Stimulated activated naive CD4-positive, alpha-beta T cell (primary cell): ENCODE measurements at regions not wholly inside any gene's neighbourhood (a gene's known extent, or its start where the extent isn't known, plus 50 kb on each side); places are given as distances from the start of the nearest gene placed in this dataset.
A peak's percentile ranks its signal among the peaks of the same experiment; 100 is the strongest.
"Not testable (repeated sequence)": the region's sequence is repeated elsewhere in the genome, so short reads cannot be mapped to it uniquely, and the experiment has no call there.

ENCODE experiments used
- DNase-seq, 6 experiments: peaks; one replicate each; lab custom pipeline; 2025; lab: John Stamatoyannopoulos, UW

DNA sequence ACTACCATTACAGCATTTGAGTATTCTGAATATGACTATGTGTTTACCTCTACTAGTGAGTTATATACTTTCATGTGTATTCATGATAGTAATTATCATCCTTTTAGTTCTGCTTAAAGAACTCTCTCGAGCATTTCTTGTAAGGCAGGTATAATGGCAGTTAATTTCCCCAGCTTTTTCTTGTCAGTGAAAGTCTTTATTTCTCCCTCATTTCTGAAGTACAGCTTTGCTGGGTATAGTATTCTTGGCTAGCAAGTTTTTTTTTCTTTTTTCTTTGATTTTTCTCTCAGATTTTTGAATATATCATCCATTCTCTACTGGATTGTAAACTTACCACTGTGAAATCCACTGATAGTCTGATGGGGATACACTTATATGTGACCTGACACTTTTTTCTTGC, 165.9 kb upstream of the ARHGAP5 start:
- DNase-seq = no peak

GRCh38 chr14:31913370-31913769, 163.7 kb upstream of the ARHGAP5 start:
- DNase-seq = no peak

GRCh38 chr14:31918289-31918688, 158.8 kb upstream of the ARHGAP5 start:
- DNase-seq = not testable (repeated sequence)

- DNase-seq = no peak
Observed at GRCh38 chr14:31920001-31920400, 157.1 kb upstream of the ARHGAP5 start.

DNA sequence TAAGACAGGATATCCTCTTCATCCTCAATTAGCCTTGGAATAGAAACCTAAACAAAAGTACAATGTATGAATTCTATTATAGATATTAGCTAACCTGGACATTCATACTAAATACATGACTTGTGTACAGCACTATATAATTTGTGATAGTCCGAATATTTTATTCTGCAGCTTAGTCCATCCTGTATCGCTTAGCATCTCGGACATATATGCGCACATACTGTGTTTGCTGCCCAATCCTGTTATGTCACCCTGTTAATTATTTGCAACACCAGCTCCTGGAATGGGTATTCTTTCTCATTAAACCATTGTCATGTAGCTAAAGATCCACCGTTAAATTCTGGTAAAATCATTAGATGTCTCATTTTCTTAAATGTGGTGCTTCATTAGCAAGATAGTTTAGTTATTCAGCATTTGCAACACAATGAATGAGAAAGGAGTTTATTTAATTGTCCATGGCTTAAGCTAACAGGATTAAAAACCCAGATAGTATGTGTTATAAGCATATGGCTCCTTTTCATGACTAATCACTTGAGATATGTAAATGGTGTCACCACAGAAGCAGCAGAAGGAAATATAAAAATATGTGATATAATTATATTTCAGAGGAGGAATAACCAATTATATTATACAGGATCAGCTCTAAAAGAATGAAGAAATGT, 156.0 kb upstream of the ARHGAP5 start:
- DNase-seq = no peak

- DNase-seq = no peak
Observed at GRCh38 chr14:31921721-31922120, 155.4 kb upstream of the ARHGAP5 start.

DNA sequence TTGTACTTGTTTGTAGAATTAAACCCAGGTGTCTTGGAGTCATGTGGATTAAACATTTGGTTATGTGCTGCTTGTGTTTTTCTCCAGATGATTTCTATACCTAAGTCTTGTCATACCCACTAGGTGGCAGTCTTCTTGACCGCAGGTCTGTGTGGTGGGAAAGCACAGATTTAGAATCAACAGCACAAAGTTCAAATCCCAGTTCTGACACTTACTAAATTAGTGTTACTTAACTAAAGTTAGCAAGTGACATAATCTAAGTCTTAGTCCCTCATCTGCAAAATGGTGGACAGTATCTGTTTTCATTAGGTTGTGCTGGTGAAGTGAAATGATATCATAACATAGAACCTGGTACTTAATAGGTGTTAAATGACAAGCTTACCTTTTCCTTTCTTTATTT, 151.0 kb upstream of the ARHGAP5 start:
- DNase-seq = peak in 4 of 6 experiments; percentile 1 to 54 (median 34)

DNA sequence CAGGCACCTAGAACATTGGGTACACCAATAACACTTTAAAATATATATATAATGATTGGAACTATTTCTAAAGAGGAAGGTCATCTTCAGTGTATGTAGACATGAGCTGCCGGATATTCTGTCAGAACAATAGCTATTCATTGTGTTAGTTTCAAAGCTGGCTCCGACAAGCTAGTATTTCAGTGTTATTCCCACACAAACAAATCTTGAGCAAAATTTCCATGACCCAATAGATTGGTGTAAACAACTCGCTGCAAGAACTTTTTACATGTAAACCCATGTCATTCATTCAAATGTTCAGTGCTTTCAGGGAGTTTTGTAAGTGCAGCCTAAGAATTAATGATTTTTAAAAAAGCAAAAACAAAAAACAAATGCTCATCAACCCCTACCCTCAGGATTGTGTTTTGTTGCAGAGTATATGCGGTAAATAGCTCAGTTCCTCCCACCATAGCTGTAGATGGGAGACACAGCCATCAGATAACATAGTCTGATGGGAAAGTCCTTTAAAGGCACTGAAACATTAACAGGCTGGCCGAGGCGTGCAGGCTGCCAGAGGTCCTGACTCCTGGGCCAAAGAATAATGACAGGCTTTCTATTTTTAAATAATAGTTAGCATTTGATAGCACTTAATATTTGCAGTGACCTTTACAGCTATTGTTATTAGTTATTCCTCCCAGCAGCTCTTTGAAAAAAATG, 150.3 kb upstream of the ARHGAP5 start:
- DNase-seq = no peak

DNA sequence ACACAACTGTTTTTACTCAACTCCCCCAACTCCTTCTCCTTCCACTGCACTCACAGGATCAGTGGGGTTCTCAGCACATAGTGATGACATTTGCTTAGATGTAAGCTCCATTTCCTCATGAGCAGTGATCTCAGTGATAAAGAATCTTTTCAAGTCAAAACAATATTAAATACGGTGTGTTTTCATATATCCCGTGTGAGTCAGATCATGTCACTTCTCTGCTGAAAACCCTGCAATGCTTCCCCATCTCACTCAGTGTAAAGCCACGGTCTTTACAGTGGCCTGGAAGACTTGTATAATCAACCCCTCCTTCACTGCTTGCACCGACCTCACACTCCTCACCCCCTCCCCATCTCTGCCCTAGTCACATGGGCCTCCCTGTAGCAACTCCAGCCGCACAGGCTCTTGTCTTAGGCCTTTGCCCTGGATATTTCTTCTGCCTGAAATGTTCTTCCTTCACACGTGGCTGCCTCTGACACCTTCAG, 149.7 kb upstream of the ARHGAP5 start:
- DNase-seq = peak in 2 of 6 experiments; percentile 2 to 10

GRCh38 chr14:31930070-31930469, 147.0 kb upstream of the ARHGAP5 start:
- DNase-seq = no peak

DNA sequence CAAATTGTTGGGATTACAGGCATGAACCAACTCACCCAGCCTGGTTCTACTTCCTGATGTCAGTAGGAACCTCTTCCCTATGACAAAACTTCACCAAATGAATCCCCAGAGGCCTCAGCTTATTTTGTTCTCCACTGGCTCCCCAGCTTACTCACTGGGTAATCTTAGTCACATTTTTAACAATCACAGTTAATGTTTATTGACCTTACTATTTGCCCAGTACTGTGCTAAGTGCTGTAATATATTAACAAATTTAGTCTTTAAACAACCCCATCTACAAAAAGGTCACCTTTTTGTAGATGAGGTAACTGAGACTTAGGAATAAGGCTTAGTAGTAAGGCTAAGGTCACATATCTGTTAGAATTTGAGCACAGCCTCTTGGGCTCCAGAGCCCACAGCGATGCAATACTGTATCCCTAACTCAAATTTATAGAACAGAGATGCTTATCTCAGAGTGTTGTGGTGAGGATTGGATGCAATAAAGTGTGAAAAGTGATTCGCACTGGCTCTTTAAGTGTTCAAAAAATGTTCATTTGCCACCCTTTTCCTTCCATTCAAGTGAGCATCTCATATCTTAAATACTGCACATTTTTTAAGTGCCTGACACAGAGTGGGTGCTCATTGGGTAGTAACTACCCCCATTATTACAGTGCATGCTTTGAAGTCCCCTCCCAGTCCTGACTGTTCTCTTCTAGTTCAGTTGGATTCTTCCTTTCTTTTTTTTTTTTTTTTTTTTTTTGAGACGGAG, 146.4 kb upstream of the ARHGAP5 start:
- no peak for DNase-seq

- no peak for DNase-seq
Observed at GRCh38 chr14:31932675-31933074, 144.4 kb upstream of the ARHGAP5 start.

GRCh38 chr14:31933716-31934115, 143.4 kb upstream of the ARHGAP5 start:
- DNase-seq = no peak

DNA sequence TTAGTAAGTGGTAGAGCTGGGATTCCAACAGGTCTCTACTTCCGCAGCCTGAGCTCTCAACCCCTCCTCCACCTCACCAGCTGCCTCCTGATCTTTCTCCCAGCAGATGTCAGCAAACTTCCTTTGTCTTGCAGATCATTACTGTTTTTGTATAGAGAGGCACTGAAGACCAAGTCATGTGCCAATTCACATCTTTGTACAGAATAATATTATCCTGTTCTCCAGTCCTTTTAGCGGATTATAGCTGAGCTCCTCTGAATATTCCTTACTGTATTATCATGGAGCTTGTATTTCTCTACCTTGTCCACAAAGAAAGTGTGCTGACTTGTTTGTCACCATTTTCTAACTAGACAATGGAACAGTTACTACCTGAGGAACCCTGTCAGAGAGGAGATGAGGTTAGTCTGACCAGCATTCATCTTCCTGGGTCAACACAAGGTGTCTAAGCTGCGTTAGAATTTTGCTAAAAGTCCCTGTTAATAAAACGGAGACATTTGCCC, 142.3 kb upstream of the ARHGAP5 start:
- peak in 4 of 6 experiments; percentile 5 to 46 (median 24) for DNase-seq

- DNase-seq = no peak
Observed at GRCh38 chr14:31935391-31935790, 141.7 kb upstream of the ARHGAP5 start.

DNA sequence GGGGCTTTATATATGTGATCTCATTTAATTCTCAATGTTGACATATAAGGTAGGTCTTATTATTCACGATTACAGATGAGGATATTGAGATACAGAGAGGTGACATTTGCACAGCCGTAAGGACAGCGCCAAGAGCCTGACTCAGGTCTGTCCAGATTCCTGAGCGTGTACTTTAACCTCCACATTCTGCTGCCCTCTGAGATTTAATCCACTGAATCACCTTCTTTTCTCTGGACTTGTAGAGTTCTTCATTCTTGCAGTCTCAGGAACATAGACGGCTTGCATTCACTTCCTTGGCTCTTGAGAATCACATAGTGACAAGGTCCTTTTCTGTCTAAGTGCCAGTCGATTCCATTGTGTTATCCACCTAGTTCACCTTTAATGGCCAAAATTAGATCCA, 141.0 kb upstream of the ARHGAP5 start:
- no peak for DNase-seq

DNA sequence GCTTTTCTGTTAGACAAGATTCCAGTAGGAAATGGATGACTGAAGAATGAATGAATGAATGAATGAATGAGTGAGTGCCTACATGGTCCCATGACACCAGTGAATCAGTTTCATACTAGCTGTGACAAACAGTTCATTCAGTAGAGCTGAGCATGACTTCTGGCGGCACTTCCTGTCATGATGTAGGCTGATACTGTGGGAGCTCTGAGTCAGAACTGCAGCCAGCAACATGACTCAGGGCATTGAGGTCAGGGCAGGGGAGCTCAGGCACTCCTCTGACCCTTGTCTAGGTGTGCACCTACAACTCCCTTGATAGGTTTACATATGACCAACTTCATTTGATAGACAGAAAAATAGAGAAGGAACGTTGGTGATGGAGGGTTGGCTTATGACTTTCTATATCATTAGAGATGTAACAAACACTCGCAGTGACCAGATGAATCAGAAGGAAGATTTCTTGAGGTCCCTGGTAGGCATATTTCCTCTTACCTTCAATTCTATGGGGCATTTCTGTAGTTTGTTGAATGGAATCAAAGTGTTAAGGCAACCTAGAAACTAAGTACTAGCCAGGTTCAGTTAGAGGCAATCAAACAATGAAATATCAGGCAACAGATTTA, 139.3 kb upstream of the ARHGAP5 start:
- peak in 2 of 6 experiments; percentile 2 to 4 for DNase-seq

DNA sequence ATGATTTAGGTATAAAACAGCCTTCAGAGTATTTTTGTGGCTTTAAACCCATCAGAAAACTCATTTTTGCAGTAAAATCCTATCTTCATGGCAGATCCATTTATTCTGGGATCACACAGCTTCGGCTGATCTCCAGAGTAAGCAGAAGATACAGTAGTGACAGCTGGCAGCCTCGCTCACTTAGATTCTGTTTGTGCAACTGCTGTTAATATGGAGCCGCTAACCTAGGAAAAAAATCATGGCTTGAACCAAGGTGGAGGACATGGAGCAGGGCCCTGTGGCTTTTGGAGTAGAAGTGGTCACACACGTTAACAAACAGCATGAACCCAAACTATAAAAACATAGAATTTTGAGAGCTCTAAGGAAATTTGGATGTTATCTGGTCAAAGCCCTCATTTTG, 137.2 kb upstream of the ARHGAP5 start:
- DNase-seq = no peak

GRCh38 chr14:31941487-31941886, 135.6 kb upstream of the ARHGAP5 start:
- no peak for DNase-seq

GRCh38 chr14:31942166-31942841, 134.8 kb upstream of the ARHGAP5 start:
- no peak for DNase-seq

- no peak for DNase-seq
Observed at GRCh38 chr14:31943217-31943799, 133.8 kb upstream of the ARHGAP5 start.
